HCT116 (cell line): ENCODE measurements at regions not wholly inside any gene's neighbourhood (a gene's known extent, or its start where the extent isn't known, plus 50 kb on each side); places are given as distances from the start of the nearest gene placed in this dataset.

ENCODE experiments used
- ATAC-seq: fragments of 200-7000 bp; cut with Tn5 transposase; 2 replicates; pipeline ENCODE4 v1.9.1; 2020; ENCODE audit warnings: mild to moderate bottlenecking, moderate library complexity
- BruUV-seq: library from RNA; stranded (reverse); fragments of 400-500 nt; replicated peaks from 2 replicates; lab custom pipeline; 2021; lab: Mats Ljungman, UMichigan
- CTCF ChIA-PET: fragments of 300-600 bp; sonication (Branson Sonifier 250); formaldehyde crosslinking; loops from one replicate; lab custom pipeline; 2021; ENCODE audit warnings: antibody characterized with exemption; lab: Charles Lee
- POLR2A ChIA-PET: fragments of 300-600, 350-600 bp; sonication (Branson Sonifier 250); formaldehyde crosslinking; loops from one replicate; lab custom pipeline; 2021; ENCODE audit warnings: antibody characterized with exemption; lab: Charles Lee
- RAD21 ChIA-PET, 2 experiments: fragments of 300-600 bp; sonication (Branson Sonifier 250); formaldehyde crosslinking; loops; one replicate each; lab custom pipeline; 2023; ENCODE audit warnings: low total read pairs in 2 of 2; ENCODE audit not compliant: uncharacterized antibody in 2 of 2, unreplicated experiment in 2 of 2, low non-redundant PET in 1 of 2; lab: Charles Lee
- DNase-seq: peaks from one replicate; pipeline ENCODE4 v3.0.0-alpha.2; 2010; ENCODE audit warnings: low read depth, low spot score
- H2AFZ ChIP-seq: fragments of 200-600 bp; shearing (Covaris generic), sonication (generic); 2 replicates; pipeline ENCODE4 v1.6.1; 2017; ENCODE audit warnings: low read depth, mixed run types, mixed read lengths, antibody characterized with exemption, low read length; ENCODE audit not compliant: poor library complexity, severe bottlenecking
- H3K27ac ChIP-seq: 2 replicates; pipeline ENCODE4 v1.5.1; 2012; ENCODE audit warnings: low read depth, low read length
- H3K27me3 ChIP-seq: fragments of 200-600 bp; sonication (generic); 2 replicates; pipeline ENCODE4 v1.6.1; 2016; ENCODE audit warnings: mixed run types, low read length, mixed read lengths; ENCODE audit not compliant: insufficient read depth
- H3K36me3 ChIP-seq, 2 experiments: fragments of 200-500 bp in 1 of 2; fragments of 200-600 bp in 1 of 2; sonication (Bioruptor generic) in 1 of 2; sonication (generic) in 1 of 2; 2 replicates each; pipeline versions ENCODE4 v1.5.1 to v1.6.1; 2014 to 2016; ENCODE audit warnings: low read length in 2 of 2, inconsistent platforms in 1 of 2, mixed read lengths in 1 of 2, mixed run types in 1 of 2; ENCODE audit not compliant: insufficient read depth in 2 of 2, control insufficient read depth in 1 of 2
- H3K4me1 ChIP-seq, 2 experiments: fragments of 200-600 bp in 1 of 2; sonication (generic) in 1 of 2; 2 replicates each; pipeline versions ENCODE4 v1.5.1 to v1.6.1; 2012 to 2017; ENCODE audit warnings: low read length in 2 of 2, inconsistent platforms in 1 of 2, mild to moderate bottlenecking in 1 of 2, mixed read lengths in 1 of 2, mixed run types in 1 of 2, moderate library complexity in 1 of 2; ENCODE audit not compliant: insufficient read depth in 2 of 2, control insufficient read depth in 1 of 2
- H3K4me2 ChIP-seq: fragments of 200-600 bp; sonication (generic); 2 replicates; pipeline ENCODE4 v1.6.1; 2017; ENCODE audit warnings: mixed run types, low read length, mixed read lengths
- H3K4me3 ChIP-seq, 2 experiments: fragments of 200-600 bp in 1 of 2; sonication (generic) in 1 of 2; replicated peaks in 1 of 2; 2 replicates each; pipeline ENCODE4 v1.5.1; 2011 to 2016; ENCODE audit warnings: low read length in 2 of 2, control low read depth in 1 of 2, low read depth in 1 of 2, mild to moderate bottlenecking in 1 of 2, mixed read lengths in 1 of 2, mixed run types in 1 of 2
- H3K79me2 ChIP-seq: fragments of 200-600 bp; sonication (generic); 2 replicates; pipeline ENCODE4 v1.6.1; 2017; ENCODE audit warnings: mild to moderate bottlenecking, mixed run types, low read length, moderate library complexity, mixed read lengths; ENCODE audit not compliant: insufficient read depth
- H3K9ac ChIP-seq: fragments of 200-600 bp; sonication (generic); 2 replicates; pipeline ENCODE4 v1.6.1; 2016; ENCODE audit warnings: low read length, mixed read lengths
- H3K9me2 ChIP-seq: fragments of 200-600 bp; sonication (generic), shearing (Covaris generic); 2 replicates; pipeline ENCODE4 v1.6.1; 2017; ENCODE audit warnings: mixed run types, mild to moderate bottlenecking, moderate library complexity; ENCODE audit not compliant: insufficient read depth
- H3K9me3 ChIP-seq, 2 experiments: fragments of 200-500 bp in 1 of 2; fragments of 200-600 bp in 1 of 2; sonication (Bioruptor generic) in 1 of 2; sonication (generic) in 1 of 2; 2 replicates each; pipeline ENCODE4 v1.6.1; 2014 to 2017; ENCODE audit warnings: low read length in 2 of 2, mixed read lengths in 2 of 2, inconsistent platforms in 1 of 2, low read depth in 1 of 2, mild to moderate bottlenecking in 1 of 2, mixed run types in 1 of 2, moderate library complexity in 1 of 2; ENCODE audit not compliant: control insufficient read depth in 1 of 2, insufficient read depth in 1 of 2
- H4K20me1 ChIP-seq: fragments of 200-600 bp; sonication (generic), shearing (Covaris generic); 2 replicates; pipeline ENCODE4 v1.6.1; 2017; ENCODE audit warnings: mixed run types, mild to moderate bottlenecking, moderate library complexity; ENCODE audit not compliant: insufficient read depth
- CEBPB ChIP-seq: IDR thresholded peaks from 2 replicates; pipeline ENCODE4 v1.6.1; 2012; ENCODE audit warnings: low read depth
- EZH2phosphoT487 ChIP-seq: fragments of 200-600 bp; IDR thresholded peaks from 2 replicates; pipeline ENCODE4 v1.6.1; 2018; ENCODE audit warnings: antibody characterized with exemption, borderline replicate concordance
- JUND ChIP-seq: IDR thresholded peaks from 2 replicates; pipeline ENCODE4 v1.6.1; 2012
- REST ChIP-seq: IDR thresholded peaks from 2 replicates; pipeline ENCODE4 v1.6.1; 2012; ENCODE audit warnings: low read depth
- SP1 ChIP-seq: IDR thresholded peaks from 2 replicates; pipeline ENCODE4 v1.6.1; 2012; ENCODE audit warnings: low read depth
- TCF7L2 ChIP-seq: IDR thresholded peaks from 2 replicates; pipeline ENCODE4 v1.7.0; 2011; ENCODE audit warnings: borderline replicate concordance, inconsistent platforms; ENCODE audit not compliant: insufficient read depth, insufficient read length; ENCODE audit errors: extremely low read depth
- intact Hi-C: fragments of 100-400 bp; cut with micrococcal nuclease; formaldehyde crosslinking; loops from 2 replicates; pipeline ENCODE4 v1.10.0; 2022
- TF ChIP-seq, protein P1 (sequence below): IDR thresholded peaks from 2 replicates; pipeline ENCODE4 v1.6.1; 2011; ENCODE audit warnings: mild to moderate bottlenecking, low read length, moderate library complexity; ENCODE audit not compliant: insufficient replicate concordance; ENCODE audit errors: extremely low read depth

DNA sequence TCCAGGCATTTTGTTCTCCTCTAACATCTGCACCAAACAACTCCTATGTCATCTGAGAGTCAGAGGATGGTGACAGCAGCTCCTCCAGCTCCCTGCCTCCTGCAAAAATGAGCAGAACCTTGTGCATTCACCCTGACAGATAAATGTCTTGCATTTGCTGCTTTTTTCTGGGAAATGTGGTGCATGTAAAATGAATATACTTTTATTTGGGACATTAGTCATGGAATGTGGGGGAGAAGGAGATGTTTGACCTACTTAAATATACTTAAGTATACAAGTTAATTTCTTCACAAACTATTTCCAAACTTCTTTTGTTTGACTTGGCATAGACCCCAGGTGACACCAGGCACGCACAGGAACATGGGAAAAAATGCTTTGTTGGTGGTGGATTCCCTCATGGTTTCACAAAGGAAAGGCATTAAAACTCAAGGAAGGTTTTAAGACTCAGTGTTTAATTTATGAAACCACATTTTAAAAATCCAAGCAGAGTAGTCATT lies 181.8 kb upstream of the MCHR2 start (continued):
- no peak for TF ChIP-seq REST
- no peak for TF ChIP-seq EZH2phosphoT487
- TF ChIP-seq, protein P1, sequence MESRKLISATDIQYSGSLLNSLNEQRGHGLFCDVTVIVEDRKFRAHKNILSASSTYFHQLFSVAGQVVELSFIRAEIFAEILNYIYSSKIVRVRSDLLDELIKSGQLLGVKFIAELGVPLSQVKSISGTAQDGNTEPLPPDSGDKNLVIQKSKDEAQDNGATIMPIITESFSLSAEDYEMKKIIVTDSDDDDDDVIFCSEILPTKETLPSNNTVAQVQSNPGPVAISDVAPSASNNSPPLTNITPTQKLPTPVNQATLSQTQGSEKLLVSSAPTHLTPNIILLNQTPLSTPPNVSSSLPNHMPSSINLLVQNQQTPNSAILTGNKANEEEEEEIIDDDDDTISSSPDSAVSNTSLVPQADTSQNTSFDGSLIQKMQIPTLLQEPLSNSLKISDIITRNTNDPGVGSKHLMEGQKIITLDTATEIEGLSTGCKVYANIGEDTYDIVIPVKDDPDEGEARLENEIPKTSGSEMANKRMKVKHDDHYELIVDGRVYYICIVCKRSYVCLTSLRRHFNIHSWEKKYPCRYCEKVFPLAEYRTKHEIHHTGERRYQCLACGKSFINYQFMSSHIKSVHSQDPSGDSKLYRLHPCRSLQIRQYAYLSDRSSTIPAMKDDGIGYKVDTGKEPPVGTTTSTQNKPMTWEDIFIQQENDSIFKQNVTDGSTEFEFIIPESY = no peak
- TF ChIP-seq SP1 = no peak
- TF ChIP-seq CEBPB = no peak
- no peak for TF ChIP-seq JUND

GRCh38 chr6:100173211-100173610 lies 179.2 kb upstream of the MCHR2 start:
- H3K4me1 ChIP-seq = peaks cover 5 to 20% of the 10 kb centered on the region in 2 experiments; a peak in 2 of 4 replicates
- TF ChIP-seq TCF7L2 = no peak
- CTCF ChIA-PET = no interaction called here
- intact Hi-C loops = no loop called here
- H3K4me3 ChIP-seq = no peak overlapping the region
- no peak overlapping the region for H2AFZ ChIP-seq
- no peak overlapping the region for H3K27ac ChIP-seq
- H3K79me2 ChIP-seq = no peaks in the 10 kb centered on the region
- H3K9me3 ChIP-seq = no peaks in the 10 kb centered on the region
- no peaks in the 10 kb centered on the region for H3K9me2 ChIP-seq
- DNase-seq (no peak), ATAC-seq (no peak)
- no peak overlapping the region for H3K9ac ChIP-seq
- no peak overlapping the region for H3K4me2 ChIP-seq
- no peaks in the 10 kb centered on the region for H3K27me3 ChIP-seq
- H4K20me1 ChIP-seq = no peaks in the 10 kb centered on the region
- no peaks in the 10 kb centered on the region for H3K36me3 ChIP-seq
- RAD21 ChIA-PET = no interaction called here
- no TSS peak for BruUV-seq
- POLR2A ChIA-PET = no interaction called here
